ENCODE measurements at regions not wholly inside any gene's neighbourhood (a gene's known extent, or its start where the extent isn't known, plus 50 kb on each side); places are given as distances from the start of the nearest gene placed in this dataset.

- DNase-seq (ENCODE audit: low spot score) = no peak
- Histone ChIP-seq H3K27ac (no peak overlapping the region), H3K9me3 (peaks cover 0 to 6% of the 10 kb centered on the region in 2 donors), H3K27me3 (no peaks in the 10 kb centered on the region), H3K4me1 (no peaks in the 10 kb centered on the region), H3K4me3 (no peak overlapping the region), H3K36me3 (no peaks in the 10 kb centered on the region)
- TF ChIP-seq CTCF (IDR thresholded peaks at IDR 0.05) = no peak
Observed at GRCh38 chr20:56098981-56099500, 93.7 kb upstream of the CBLN4 start.

GRCh38 chr20:56111961-56112730, 106.8 kb upstream of the CBLN4 start:
- H3K36me3 ChIP-seq = no peaks in the 10 kb centered on the region
- TF ChIP-seq CTCF (IDR thresholded peaks at IDR 0.05) = no peak
- DNase-seq (ENCODE audit: low spot score) = no peak
- no peak overlapping the region for H3K4me3 ChIP-seq
- H3K9me3 ChIP-seq = no peaks in the 10 kb centered on the region
- H3K27ac ChIP-seq = no peak overlapping the region
- H3K27me3 ChIP-seq = no peaks in the 10 kb centered on the region
- no peaks in the 10 kb centered on the region for H3K4me1 ChIP-seq

- no peak for TF ChIP-seq CTCF (IDR thresholded peaks at IDR 0.05)
- no peak for DNase-seq (ENCODE audit: low spot score)
- no peaks in the 10 kb centered on the region for H3K9me3 ChIP-seq
- no peaks in the 10 kb centered on the region for H3K27me3 ChIP-seq
- no peak overlapping the region for H3K27ac ChIP-seq
- no peaks in the 10 kb centered on the region for H3K4me1 ChIP-seq
- no peak overlapping the region for H3K4me3 ChIP-seq
- H3K36me3 ChIP-seq = no peaks in the 10 kb centered on the region
Observed at GRCh38 chr20:56117350-56117749, 112.0 kb upstream of the CBLN4 start.

- no peaks in the 10 kb centered on the region for H3K36me3 ChIP-seq
- H3K9me3 ChIP-seq = no peaks in the 10 kb centered on the region
- H3K4me3 ChIP-seq = no peak overlapping the region
- H3K27me3 ChIP-seq = no peaks in the 10 kb centered on the region
- H3K4me1 ChIP-seq = no peaks in the 10 kb centered on the region
- H3K27ac ChIP-seq = no peak overlapping the region
- no peak for TF ChIP-seq CTCF (IDR thresholded peaks at IDR 0.05)
- DNase-seq (ENCODE audit: low spot score) = no peak
Observed at GRCh38 chr20:56121850-56122249, 116.5 kb upstream of the CBLN4 start.

GRCh38 chr20:56143759-56144158, 104.8 kb upstream of the MC3R start:
- H3K4me3 ChIP-seq = no peak overlapping the region

More at GRCh38 chr20:56143759-56144158, 104.8 kb upstream of the MC3R start:
- H3K4me1 ChIP-seq = no peaks in the 10 kb centered on the region
- H3K27ac ChIP-seq = no peak overlapping the region
- peaks cover 0 to 17% of the 10 kb centered on the region in 2 donors for H3K9me3 ChIP-seq
- H3K27me3 ChIP-seq = no peaks in the 10 kb centered on the region
- no peak for TF ChIP-seq CTCF (IDR thresholded peaks at IDR 0.05)
- no peaks in the 10 kb centered on the region for H3K36me3 ChIP-seq
- DNase-seq (ENCODE audit: low spot score) = no peak

All from right atrium auricular region (tissue), 2 donors.